HG02970 (cell line): ENCODE measurements at regions not wholly inside any gene's neighbourhood (a gene's known extent, or its start where the extent isn't known, plus 50 kb on each side); places are given as distances from the start of the nearest gene placed in this dataset.

ENCODE experiments used
- ATAC-seq: cut with Tn5 transposase; IDR thresholded peaks from one replicate; pipeline ENCODE4 v1.9.1; 2021; ENCODE audit warnings: mild to moderate bottlenecking, moderate library complexity, moderate number of reproducible peaks; ENCODE audit not compliant: unreplicated experiment, low FRiP score

- ATAC-seq = no peak
Measured at GRCh38 chr6:40914005-40914404, 125.0 kb downstream of the UNC5CL start.

GRCh38 chr6:40912158-40912946, 126.7 kb downstream of the UNC5CL start:
- ATAC-seq = peak; percentile 77

- ATAC-seq = no peak
Measured at GRCh38 chr6:40910260-40910893, 128.6 kb downstream of the UNC5CL start.

- no peak for ATAC-seq
Measured at GRCh38 chr6:40909811-40910210, 129.2 kb downstream of the UNC5CL start.

GRCh38 chr6:40907198-40907701, 131.8 kb downstream of the UNC5CL start:
- no peak for ATAC-seq

- no peak for ATAC-seq
Measured at GRCh38 chr6:40906759-40907158, 132.3 kb downstream of the UNC5CL start.

GRCh38 chr6:40904583-40905194, 134.3 kb downstream of the UNC5CL start:
- no peak for ATAC-seq

GRCh38 chr6:40903456-40903855, 135.6 kb downstream of the UNC5CL start:
- no peak for ATAC-seq

GRCh38 chr6:40901322-40902055, 137.5 kb downstream of the UNC5CL start:
- ATAC-seq = no peak

- no peak for ATAC-seq
Measured at GRCh38 chr6:40900791-40901190, 138.2 kb downstream of the UNC5CL start.

- ATAC-seq = no peak
Measured at GRCh38 chr6:40899684-40900155, 139.3 kb downstream of the UNC5CL start.

GRCh38 chr6:40898073-40898472, 140.9 kb downstream of the UNC5CL start:
- ATAC-seq = no peak

GRCh38 chr6:40897390-40898003, 141.5 kb downstream of the UNC5CL start:
- no peak for ATAC-seq

GRCh38 chr6:40896696-40897095, 142.3 kb downstream of the UNC5CL start:
- ATAC-seq = no peak

- no peak for ATAC-seq
Measured at GRCh38 chr6:40894962-40895799, 143.8 kb downstream of the UNC5CL start.

GRCh38 chr6:40893021-40893420, 146.0 kb downstream of the UNC5CL start:
- ATAC-seq = no peak

GRCh38 chr6:40892223-40892622, 146.8 kb downstream of the UNC5CL start:
- no peak for ATAC-seq

- no peak for ATAC-seq
Measured at GRCh38 chr6:40891686-40892085, 147.3 kb downstream of the UNC5CL start.

- ATAC-seq = no peak
Measured at GRCh38 chr6:40891131-40891530, 147.9 kb downstream of the UNC5CL start.
